Vagina (tissue), 2 donors: ENCODE measurements at regions not wholly inside any gene's neighbourhood (a gene's known extent, or its start where the extent isn't known, plus 50 kb on each side); places are given as distances from the start of the nearest gene placed in this dataset.

Experiments used
- POLR2AphosphoS5 ChIP-seq, 2 donors: sonication (generic); formaldehyde crosslinking; IDR thresholded peaks; one replicate each; pipeline ENCODE4 v1.9.0; 2017; ENCODE audit warnings: antibody characterized with exemption in 2 of 2, mild to moderate bottlenecking in 2 of 2, low read depth in 1 of 2; ENCODE audit not compliant: insufficient read depth in 1 of 2
- TF ChIP-seq, protein P1 (sequence below), 3 experiments: fragments of 450-650 bp in 2 of 3; fragments of 200-600 bp in 1 of 3; sonication (generic) in 1 of 3; IDR thresholded peaks; one replicate each; pipeline ENCODE4 v1.5.1; 2017 to 2019; ENCODE audit warnings: antibody characterized with exemption in 3 of 3, mild to moderate bottlenecking in 2 of 3, moderate library complexity in 2 of 3

DNA sequence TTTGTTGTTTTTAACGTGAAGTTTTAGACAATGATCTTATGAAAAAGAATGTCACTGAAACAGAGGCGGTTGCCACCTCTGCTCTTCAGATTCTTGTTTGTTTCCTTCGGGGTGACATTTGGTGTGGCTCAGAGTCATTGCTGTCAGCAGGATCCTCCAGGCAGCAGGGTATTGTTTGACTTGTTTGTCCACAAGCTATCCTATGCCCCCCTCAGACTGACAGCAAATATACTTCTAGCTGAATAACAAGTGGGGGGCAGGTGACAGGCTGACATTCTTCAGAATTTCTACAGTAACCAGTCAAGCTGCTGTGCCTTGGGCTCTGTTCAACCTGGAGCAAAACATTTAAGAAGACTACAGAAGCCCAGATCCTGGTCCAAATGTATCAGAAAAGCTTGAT lies 383.3 kb downstream of the YTHDC2 start:
- TF ChIP-seq, protein P1, sequence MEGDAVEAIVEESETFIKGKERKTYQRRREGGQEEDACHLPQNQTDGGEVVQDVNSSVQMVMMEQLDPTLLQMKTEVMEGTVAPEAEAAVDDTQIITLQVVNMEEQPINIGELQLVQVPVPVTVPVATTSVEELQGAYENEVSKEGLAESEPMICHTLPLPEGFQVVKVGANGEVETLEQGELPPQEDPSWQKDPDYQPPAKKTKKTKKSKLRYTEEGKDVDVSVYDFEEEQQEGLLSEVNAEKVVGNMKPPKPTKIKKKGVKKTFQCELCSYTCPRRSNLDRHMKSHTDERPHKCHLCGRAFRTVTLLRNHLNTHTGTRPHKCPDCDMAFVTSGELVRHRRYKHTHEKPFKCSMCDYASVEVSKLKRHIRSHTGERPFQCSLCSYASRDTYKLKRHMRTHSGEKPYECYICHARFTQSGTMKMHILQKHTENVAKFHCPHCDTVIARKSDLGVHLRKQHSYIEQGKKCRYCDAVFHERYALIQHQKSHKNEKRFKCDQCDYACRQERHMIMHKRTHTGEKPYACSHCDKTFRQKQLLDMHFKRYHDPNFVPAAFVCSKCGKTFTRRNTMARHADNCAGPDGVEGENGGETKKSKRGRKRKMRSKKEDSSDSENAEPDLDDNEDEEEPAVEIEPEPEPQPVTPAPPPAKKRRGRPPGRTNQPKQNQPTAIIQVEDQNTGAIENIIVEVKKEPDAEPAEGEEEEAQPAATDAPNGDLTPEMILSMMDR (IDR thresholded peaks at IDR 0.05): no peak
- no peak for TF ChIP-seq POLR2AphosphoS5 (IDR thresholded peaks at IDR 0.05; ENCODE audit: insufficient read depth in 1 of 2, low read depth in 1 of 2)
